Neural cell (in vitro differentiated cells): ENCODE measurements at regions not wholly inside any gene's neighbourhood (a gene's known extent, or its start where the extent isn't known, plus 50 kb on each side); places are given as distances from the start of the nearest gene placed in this dataset.

Experiments used
- EP300 ChIP-seq: fragments of 450-650 bp; conservative IDR thresholded peaks from 2 replicates; pipeline ENCODE4 v1.6.1; 2014; ENCODE audit warnings: antibody characterized with exemption, mild to moderate bottlenecking, moderate library complexity; ENCODE audit not compliant: poor library complexity, severe bottlenecking
- SMC3 ChIP-seq: fragments of 450-650 bp; conservative IDR thresholded peaks from 2 replicates; pipeline ENCODE4 v1.6.1; 2014; ENCODE audit warnings: antibody characterized with exemption, mild to moderate bottlenecking, moderate library complexity; ENCODE audit not compliant: poor library complexity
- TF ChIP-seq, protein P1 (sequence below): fragments of 450-650 bp; IDR thresholded peaks from 2 replicates; pipeline ENCODE4 v1.5.1; 2014; ENCODE audit warnings: antibody characterized with exemption, mild to moderate bottlenecking, moderate library complexity; ENCODE audit not compliant: poor library complexity, severe bottlenecking

DNA sequence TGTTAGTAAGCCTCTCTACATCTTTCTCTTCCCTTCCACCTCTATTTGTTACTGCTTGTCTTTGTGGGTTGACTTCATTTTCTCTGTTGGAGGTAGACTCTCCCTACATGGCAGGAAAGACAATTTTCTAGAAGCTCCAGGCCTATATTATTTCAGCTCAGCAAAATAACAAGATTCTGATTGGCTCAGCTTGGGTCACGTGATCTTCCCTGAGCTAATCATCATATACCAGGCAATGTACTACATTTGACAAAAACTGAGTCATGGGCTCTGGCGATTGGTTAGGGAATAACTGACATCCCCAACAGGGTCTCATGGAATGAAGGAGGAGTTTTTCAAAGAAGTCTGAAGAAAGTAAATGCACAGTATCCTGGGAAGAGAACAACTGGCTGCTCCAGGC, 65.6 kb upstream of the NR3C1 start:
- TF ChIP-seq EP300 (no peak), SMC3 (no peak)
- TF ChIP-seq, protein P1, sequence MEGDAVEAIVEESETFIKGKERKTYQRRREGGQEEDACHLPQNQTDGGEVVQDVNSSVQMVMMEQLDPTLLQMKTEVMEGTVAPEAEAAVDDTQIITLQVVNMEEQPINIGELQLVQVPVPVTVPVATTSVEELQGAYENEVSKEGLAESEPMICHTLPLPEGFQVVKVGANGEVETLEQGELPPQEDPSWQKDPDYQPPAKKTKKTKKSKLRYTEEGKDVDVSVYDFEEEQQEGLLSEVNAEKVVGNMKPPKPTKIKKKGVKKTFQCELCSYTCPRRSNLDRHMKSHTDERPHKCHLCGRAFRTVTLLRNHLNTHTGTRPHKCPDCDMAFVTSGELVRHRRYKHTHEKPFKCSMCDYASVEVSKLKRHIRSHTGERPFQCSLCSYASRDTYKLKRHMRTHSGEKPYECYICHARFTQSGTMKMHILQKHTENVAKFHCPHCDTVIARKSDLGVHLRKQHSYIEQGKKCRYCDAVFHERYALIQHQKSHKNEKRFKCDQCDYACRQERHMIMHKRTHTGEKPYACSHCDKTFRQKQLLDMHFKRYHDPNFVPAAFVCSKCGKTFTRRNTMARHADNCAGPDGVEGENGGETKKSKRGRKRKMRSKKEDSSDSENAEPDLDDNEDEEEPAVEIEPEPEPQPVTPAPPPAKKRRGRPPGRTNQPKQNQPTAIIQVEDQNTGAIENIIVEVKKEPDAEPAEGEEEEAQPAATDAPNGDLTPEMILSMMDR, result no peak
